Motor neuron (in vitro differentiated cells): ENCODE measurements at regions not wholly inside any gene's neighbourhood (a gene's known extent, or its start where the extent isn't known, plus 50 kb on each side); places are given as distances from the start of the nearest gene placed in this dataset.
A peak's percentile ranks its signal among the peaks of the same experiment; 100 is the strongest.

ENCODE experiments used
- ATAC-seq, 8 experiments: fragments of 200-7000 bp; cut with Tn5 transposase; replicated peaks in 6 of 8; 2 replicates each; pipeline ENCODE4 v1.8.0; 2021; ENCODE audit warnings: mild to moderate bottlenecking in 8 of 8, moderate library complexity in 8 of 8
- H3K27ac ChIP-seq, 2 donors: fragments of 250-450 bp; sonication (Bioruptor Pico); 2 replicates each; pipeline ENCODE4 v1.9.0; 2021; ENCODE audit warnings: antibody characterized with exemption in 2 of 2, mild to moderate bottlenecking in 2 of 2, moderate library complexity in 1 of 2
- H3K4me1 ChIP-seq, 2 donors: fragments of 250-450 bp; sonication (Bioruptor Pico); replicated peaks in 1 of 2; 2 replicates each; pipeline ENCODE4 v1.6.1; 2021; ENCODE audit warnings: antibody characterized with exemption in 2 of 2, mild to moderate bottlenecking in 2 of 2, moderate library complexity in 1 of 2
- H3K4me3 ChIP-seq, 5 donors: fragments of 250-450 bp; sonication (Bioruptor Pico); 2 replicates each; pipeline ENCODE4 v1.9.0; 2021; ENCODE audit warnings: antibody characterized with exemption in 5 of 5, mild to moderate bottlenecking in 5 of 5, moderate library complexity in 4 of 5
- WGBS, 10 experiments: fragments of 450-650 bp; shearing (Covaris generic); methylation state at CpG; one replicate each; pipeline ENCODE4 v1.0.0; 2022; 5-methylcytosine and 5-hydroxymethylcytosine counted together
- in situ Hi-C, 9 experiments: fragments of 400-800 bp; cut with MboI; loops; one replicate each; pipeline ENCODE4 v1.15.0; 2021; ENCODE audit warnings: low sequenced_read_pairs in 9 of 9, low pct_unique_long_range_greater_than_20kb in 2 of 9; ENCODE audit not compliant: unreplicated experiment in 9 of 9

- Histone ChIP-seq H3K4me1 (peaks cover 0 to 7% of the 10 kb centered on the region in 2 donors), H3K27ac (no peak overlapping the region), H3K4me3 (no peak overlapping the region)
- WGBS, 10 experiments, result 17 to 83% (median 63%) methylated on average over 1 to 8 of the region's 8 CpGs; no CpG with 5 or more reads in 2 of the 10 experiments
- no peak for ATAC-seq
- in situ Hi-C loops, result loop anchor here in 5 of 9 experiments (25.0 kb wide), 5 partner anchors 91 to 491 kb away; partner anchors contain the start of genes NSL1 (in 2 of the 5), TATDN3 (in 2 of the 5) and ATF3 (in 1 of the 5)
Observed at GRCh38 chr1:212495766-212496494, 63.2 kb downstream of the NENF start.

GRCh38 chr1:212496682-212497081, 64.0 kb downstream of the NENF start:
- peaks cover 0 to 7% of the 10 kb centered on the region in 2 donors for H3K4me1 ChIP-seq
- H3K4me3 ChIP-seq, result no peak overlapping the region
- no peak for ATAC-seq
- H3K27ac ChIP-seq, result no peak overlapping the region
- 50 to 94% (median 81%) methylated on average over 1 to 4 of the region's 4 CpGs; no CpG with 5 or more reads in 2 of the 10 experiments for WGBS, 10 experiments
- in situ Hi-C loops, result loop anchor here in 5 of 9 experiments (25.0 kb wide), 5 partner anchors 91 to 491 kb away; partner anchors contain the start of genes NSL1 (in 2 of the 5), TATDN3 (in 2 of the 5) and ATF3 (in 1 of the 5)

GRCh38 chr1:212497553-212497952, 64.8 kb downstream of the NENF start:
- 80 to 100% (median 90%) methylated on average over 1 to 3 of the region's 3 CpGs; no CpG with 5 or more reads in 1 of the 10 experiments for WGBS, 10 experiments
- in situ Hi-C loops, result loop anchor here in 5 of 9 experiments (25.0 kb wide), 5 partner anchors 90 to 490 kb away; partner anchors contain the start of genes NSL1 (in 2 of the 5), TATDN3 (in 2 of the 5) and ATF3 (in 1 of the 5)
- H3K4me3 ChIP-seq, result no peak overlapping the region
- ATAC-seq, result no peak
- H3K4me1 ChIP-seq, result peaks cover 0 to 7% of the 10 kb centered on the region in 2 donors
- H3K27ac ChIP-seq, result no peak overlapping the region

- in situ Hi-C loops, result loop anchor here in 5 of 9 experiments (25.0 kb wide), 5 partner anchors 89 to 489 kb away; partner anchors contain the start of genes NSL1 (in 2 of the 5), TATDN3 (in 2 of the 5) and ATF3 (in 1 of the 5)
- Histone ChIP-seq H3K4me3 (no peak overlapping the region), H3K4me1 (peaks cover 0 to 7% of the 10 kb centered on the region in 2 donors), H3K27ac (no peak overlapping the region)
- ATAC-seq, result peak in 6 of 8 experiments; percentile 20 to 77 (median 37)
- WGBS, 10 experiments, result 0 to 100% (median 77%) methylated on average over 1 to 9 of the region's 9 CpGs; no CpG with 5 or more reads in 1 of the 10 experiments
Observed at GRCh38 chr1:212498283-212499040, 65.7 kb downstream of the NENF start.

GRCh38 chr1:212500351-212500750, 67.6 kb downstream of the NENF start:
- Histone ChIP-seq H3K4me1 (peaks cover 0 to 7% of the 10 kb centered on the region in 2 donors), H3K27ac (no peak overlapping the region), H3K4me3 (no peak overlapping the region)
- no peak for ATAC-seq
- 80 to 100% (median 93%) methylated on average over 1 to 6 of the region's 6 CpGs; no CpG with 5 or more reads in 1 of the 10 experiments for WGBS, 10 experiments
- in situ Hi-C loops, result no loop called here

- Histone ChIP-seq H3K4me1 (peaks cover 0 to 7% of the 10 kb centered on the region in 2 donors), H3K27ac (no peak overlapping the region), H3K4me3 (no peak overlapping the region)
- 20 to 80% (median 60%) methylated on average over 1 of the region's 1 CpG; no CpG with 5 or more reads in 3 of the 10 experiments for WGBS, 10 experiments
- in situ Hi-C loops, result no loop called here
- ATAC-seq, result peak in 3 of 8 experiments; percentile 19 to 93 (median 90)
Observed at GRCh38 chr1:212500983-212501382, 68.3 kb downstream of the NENF start.

- in situ Hi-C loops, result no loop called here
- ATAC-seq, result peak in 6 of 8 experiments; percentile 12 to 63 (median 24)
- peaks cover 16 to 18% of the 10 kb centered on the region in 2 donors for H3K4me1 ChIP-seq
- WGBS, 10 experiments, result 60 to 100% (median 93%) methylated on average over 1 to 3 of the region's 3 CpGs; no CpG with 5 or more reads in 3 of the 10 experiments
- no peak overlapping the region for H3K4me3 ChIP-seq
- H3K27ac ChIP-seq, result no peak overlapping the region
Observed at GRCh38 chr1:212503714-212504113, 71.0 kb downstream of the NENF start.

DNA sequence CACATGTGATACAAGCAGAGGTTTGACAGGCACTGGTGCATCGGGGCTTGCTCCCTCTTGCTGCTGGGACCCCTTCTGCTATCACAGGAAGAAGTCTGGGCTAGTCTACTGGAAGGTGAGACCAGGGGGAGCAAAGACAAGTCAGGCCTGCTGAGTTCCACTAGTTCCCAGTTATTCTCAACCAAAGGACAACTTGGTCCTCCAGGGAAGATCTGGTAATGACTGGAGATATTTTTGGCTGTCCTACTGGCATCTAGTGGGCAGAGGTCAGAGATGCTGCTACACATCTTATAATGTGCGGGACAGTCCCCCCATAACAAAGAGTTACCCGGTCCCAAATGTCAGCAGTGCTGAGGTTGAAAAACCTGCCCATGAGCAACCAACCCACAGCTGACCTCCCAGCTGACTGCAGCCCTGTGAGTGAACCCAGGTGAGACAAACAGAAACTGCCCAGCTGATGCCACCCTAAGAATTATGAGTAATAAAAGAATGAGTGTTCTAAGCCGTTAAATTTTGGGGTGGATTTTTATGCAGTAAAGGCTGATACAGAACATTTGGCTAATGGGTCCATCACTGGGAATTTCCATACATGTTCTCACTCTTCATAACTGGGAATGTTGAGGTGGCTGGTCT, 71.6 kb downstream of the NENF start:
- WGBS, 10 experiments, result 33 to 94% (median 81%) methylated on average over 1 to 3 of the region's 4 CpGs; no CpG with 5 or more reads in 3 of the 10 experiments
- Histone ChIP-seq H3K4me3 (no peak overlapping the region), H3K27ac (no peak overlapping the region), H3K4me1 (peaks cover 16 to 17% of the 10 kb centered on the region in 2 donors)
- no peak for ATAC-seq
- in situ Hi-C loops, result no loop called here

GRCh38 chr1:212506666-212507065, 73.9 kb downstream of the NENF start:
- peaks cover 16 to 17% of the 10 kb centered on the region in 2 donors for H3K4me1 ChIP-seq

DNA sequence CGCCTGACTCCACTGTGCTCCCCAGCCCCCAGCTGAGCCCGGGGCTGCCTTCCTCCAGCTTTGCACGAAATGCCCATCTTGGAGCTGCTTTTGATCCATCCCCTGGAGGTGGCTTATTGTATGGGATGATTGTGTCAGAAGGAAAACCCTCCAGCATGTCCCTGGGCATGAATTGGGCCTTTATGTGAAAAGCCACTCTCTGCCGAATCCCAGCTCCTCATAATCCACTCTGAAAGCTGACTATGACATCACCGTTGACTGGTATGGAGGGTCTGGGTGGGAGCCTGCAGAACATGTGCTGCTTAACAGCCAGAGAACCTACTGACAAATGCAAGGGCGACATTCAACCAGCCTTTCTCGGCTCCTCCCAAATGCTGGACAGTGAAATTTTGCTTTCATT, 74.6 kb downstream of the NENF start:
- H3K4me1 ChIP-seq, result peaks cover 16 to 17% of the 10 kb centered on the region in 2 donors
- WGBS, 10 experiments, result 0 to 88% (median 60%) methylated on average over 1 to 7 of the region's 7 CpGs; no CpG with 5 or more reads in 1 of the 10 experiments
- no peak overlapping the region for H3K27ac ChIP-seq
- H3K4me3 ChIP-seq, result no peak overlapping the region
- in situ Hi-C loops, result no loop called here
- peak in 7 of 8 experiments; percentile 37 to 74 (median 51) for ATAC-seq

More at GRCh38 chr1:212506666-212507065, 73.9 kb downstream of the NENF start:
- peak in 5 of 8 experiments; percentile 28 to 63 (median 55) for ATAC-seq
- in situ Hi-C loops, result no loop called here
- Histone ChIP-seq H3K27ac (no peak overlapping the region), H3K4me3 (no peak overlapping the region)

GRCh38 chr1:212512816-212513559, 80.3 kb downstream of the NENF start:
- in situ Hi-C loops, result no loop called here
- peak in 3 of 8 experiments; percentile 35 to 47 (median 38) for ATAC-seq
- peaks cover 11 to 24% of the 10 kb centered on the region in 2 donors for H3K4me1 ChIP-seq
- WGBS, 10 experiments, result 60 to 80% (median 76%) methylated on average over 1 to 4 of the region's 5 CpGs; no CpG with 5 or more reads in 5 of the 10 experiments
- no peak overlapping the region for H3K4me3 ChIP-seq
- H3K27ac ChIP-seq, result no peak overlapping the region

DNA sequence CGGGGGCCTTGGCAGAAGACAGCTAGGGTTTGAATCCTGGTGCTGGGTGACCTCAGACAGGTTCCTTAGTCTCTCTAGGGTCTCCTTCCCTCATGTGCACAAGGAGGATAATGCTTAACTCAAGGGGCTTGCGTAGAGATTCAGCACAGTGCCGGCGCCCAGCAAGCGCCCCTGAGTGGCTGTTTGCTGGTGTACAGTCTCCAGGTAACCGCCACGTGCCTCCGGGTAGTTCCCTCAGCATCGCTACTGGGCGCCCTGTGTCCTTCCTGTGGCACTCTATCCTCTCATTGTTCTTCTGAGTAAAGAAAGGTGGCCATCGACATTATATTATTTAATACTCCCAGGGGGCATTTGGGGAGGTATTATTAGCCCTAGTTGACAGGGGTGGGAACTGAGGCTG, 80.9 kb downstream of the NENF start:
- no peak overlapping the region for H3K4me3 ChIP-seq
- ATAC-seq, result peak in 1 of 8 experiments; percentile 21
- no peak overlapping the region for H3K27ac ChIP-seq
- WGBS, 10 experiments, result 89 to 95% (median 94%) methylated on average over 3 to 7 of the region's 11 CpGs; no CpG with 5 or more reads in 6 of the 10 experiments
- in situ Hi-C loops, result no loop called here
- H3K4me1 ChIP-seq, result peaks cover 16 to 29% of the 10 kb centered on the region in 2 donors
